GM19455 (cell line): ENCODE measurements at regions not wholly inside any gene's neighbourhood (a gene's known extent, or its start where the extent isn't known, plus 50 kb on each side); places are given as distances from the start of the nearest gene placed in this dataset.

Experiments used
- ATAC-seq: cut with Tn5 transposase; IDR thresholded peaks from one replicate; pipeline ENCODE4 v1.9.1; 2021; ENCODE audit not compliant: unreplicated experiment

DNA sequence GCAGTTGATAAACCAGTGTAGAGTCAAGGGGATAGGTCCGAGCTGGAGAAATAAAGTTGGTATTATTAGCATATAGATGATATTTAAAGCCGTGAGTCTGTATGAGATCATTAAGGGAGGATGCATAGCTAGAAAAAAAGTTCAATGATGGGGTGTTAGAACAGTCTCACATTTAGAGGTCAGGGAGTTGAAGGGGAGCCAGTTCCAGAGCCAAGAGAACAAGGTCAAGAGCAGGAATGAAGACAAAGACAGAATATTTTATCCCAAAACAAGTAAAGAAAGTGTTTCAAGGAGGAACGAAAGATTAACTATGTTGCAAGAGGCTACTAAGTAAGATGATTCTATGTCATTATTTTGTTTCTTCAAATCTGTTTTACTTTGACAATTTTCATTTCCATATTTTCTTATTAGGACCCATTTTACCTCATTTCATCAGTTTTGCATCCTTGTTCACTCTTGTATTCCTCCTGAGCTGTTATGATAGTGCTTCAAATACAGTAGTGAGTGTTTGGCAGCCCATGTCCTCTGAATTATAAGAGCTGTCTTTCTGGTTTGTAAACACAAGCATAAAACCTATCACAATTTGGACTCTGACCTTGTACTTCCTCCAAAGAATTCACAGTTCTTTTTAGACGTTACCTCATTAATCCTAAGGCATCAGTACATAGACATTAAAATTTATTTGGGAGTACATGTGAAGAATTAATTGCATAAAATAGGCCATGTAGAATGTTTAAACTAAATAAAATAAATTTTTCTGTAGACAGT lies 695.7 kb upstream of the NECTIN3 start:
- ATAC-seq = no peak

DNA sequence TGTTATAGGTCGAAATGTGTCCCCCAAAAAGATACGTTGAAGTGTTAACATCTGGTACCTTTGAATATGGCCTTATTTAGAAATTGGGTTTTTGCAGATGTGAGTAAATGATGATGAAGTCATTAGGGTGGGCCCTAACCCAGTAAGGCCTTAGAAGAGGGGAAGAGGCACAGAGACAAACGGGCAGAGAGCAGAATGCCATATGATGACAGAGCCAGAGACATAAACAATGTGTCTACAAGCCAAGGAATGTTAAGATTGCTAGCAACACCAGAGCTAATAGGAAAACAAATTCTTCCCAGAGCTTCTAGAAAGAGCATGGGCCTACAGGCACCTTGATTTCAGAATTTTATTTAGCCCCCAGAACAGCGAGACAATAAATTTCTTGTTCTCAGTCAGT lies 693.1 kb upstream of the NECTIN3 start:
- no peak for ATAC-seq

DNA sequence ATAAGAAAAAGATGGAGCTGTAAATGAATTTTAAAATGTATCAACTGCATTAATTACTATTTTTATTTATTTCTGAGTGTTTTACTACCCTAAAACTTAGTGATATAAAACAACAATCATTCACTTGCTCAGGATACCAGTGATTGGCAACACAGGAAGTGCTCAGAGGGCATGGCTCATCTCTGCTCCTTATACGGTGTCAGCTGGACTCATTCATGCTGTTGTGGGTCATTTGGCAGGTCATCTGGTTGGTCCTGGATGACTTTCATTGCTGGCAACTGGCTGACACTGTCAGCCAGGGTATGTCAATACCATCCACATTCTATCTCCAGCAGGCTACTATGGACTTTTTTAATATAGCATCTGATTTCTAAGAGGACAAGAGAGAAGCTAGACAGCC lies 689.6 kb upstream of the NECTIN3 start:
- no peak for ATAC-seq

GRCh38 chr3:110383356-110383755 lies 688.3 kb upstream of the NECTIN3 start:
- ATAC-seq = no peak

GRCh38 chr3:110384601-110385000 lies 687.0 kb upstream of the NECTIN3 start:
- ATAC-seq = no peak

DNA sequence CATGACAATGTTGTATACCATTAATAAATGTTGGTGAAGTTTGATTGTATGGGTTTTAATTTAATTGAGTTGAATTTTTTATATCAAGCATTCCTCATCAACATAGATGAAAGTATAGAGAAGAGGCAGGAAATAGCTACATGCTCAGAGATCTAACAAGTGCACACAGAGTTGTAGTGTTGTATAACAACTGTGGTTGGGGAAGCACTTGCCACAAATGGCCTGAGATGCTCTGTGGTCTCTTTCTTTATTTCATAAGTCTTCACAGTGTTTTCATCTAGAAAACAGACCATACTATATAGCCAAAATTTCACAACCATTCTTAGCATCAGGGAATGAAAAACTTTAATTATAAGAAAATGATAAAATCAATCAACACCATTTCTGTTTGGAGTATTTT lies 682.6 kb upstream of the NECTIN3 start:
- no peak for ATAC-seq

DNA sequence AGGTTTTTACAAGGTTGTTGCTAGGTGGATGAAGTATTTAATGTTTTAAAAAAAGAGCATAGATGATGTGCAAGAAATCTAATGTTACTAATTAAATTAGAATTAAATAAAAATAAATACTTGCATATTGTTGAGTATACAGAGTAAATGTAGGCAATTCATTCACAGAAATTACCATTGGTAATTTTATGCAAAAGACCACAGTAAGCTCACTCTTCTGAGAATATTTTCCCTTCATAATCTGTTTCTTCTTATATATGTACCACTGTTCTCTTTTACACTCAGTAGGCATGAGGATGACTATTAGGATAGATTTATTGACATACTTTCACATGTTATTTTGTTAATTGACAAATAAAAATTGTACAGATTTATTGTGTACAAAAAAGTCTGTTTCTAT lies 681.2 kb upstream of the NECTIN3 start:
- no peak for ATAC-seq

GRCh38 chr3:110391042-110391441 lies 680.6 kb upstream of the NECTIN3 start:
- no peak for ATAC-seq

DNA sequence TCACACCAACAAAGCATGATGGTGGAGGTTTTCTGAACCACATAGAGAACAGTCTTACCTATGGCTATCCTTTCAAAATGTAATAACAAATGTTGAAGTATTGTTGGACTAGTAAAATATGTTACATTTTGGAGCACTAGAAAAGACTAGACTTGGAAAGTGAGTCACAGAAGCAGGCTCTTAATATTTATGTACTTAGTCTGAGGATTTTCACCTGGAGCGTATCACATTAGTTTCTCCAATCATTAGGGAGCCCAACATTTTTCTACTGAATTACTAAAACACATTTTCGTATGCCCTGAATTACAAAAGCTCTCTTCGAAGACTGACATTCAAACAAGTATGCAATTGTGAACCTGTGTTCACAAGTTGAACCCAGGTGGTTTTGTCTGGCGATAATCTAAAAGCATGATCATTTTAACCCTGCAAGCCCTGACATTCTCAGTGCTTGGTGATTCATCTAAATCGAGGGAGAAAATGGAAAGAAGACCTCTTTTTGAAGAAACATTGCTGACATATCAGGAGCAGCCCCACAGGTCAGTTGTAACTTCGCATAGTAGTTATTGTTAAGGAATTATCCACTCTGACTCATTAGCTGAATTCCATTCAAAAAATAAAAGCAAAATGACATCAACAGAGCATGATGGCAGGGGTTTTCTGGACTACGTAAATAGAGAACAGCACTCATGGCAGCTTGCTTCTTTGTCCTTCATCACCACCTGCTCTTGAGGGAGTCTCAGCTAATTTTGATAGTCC lies 679.8 kb upstream of the NECTIN3 start:
- no peak for ATAC-seq

GRCh38 chr3:110393941-110394340 lies 677.7 kb upstream of the NECTIN3 start:
- ATAC-seq = no peak

DNA sequence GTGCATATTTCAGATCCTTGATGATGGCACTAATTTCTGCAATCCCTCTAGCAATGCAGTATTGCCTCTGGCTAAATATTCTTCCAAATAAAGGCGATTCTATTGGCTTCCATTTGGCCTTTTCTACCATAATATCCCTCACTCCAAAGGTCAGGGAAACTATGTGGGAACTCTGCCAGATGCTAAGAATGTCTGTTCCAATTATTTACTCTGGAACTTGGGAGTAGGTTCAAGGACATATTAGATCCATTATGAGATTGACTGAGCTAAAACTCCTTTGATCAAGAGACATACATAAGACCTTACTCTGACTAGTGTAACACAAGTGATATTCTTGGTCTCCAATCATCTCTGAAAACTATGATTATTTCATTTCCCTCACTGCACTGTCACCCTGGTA lies 674.5 kb upstream of the NECTIN3 start:
- ATAC-seq = no peak

- ATAC-seq = no peak
Measured at GRCh38 chr3:110400315-110400714, 671.3 kb upstream of the NECTIN3 start.

GRCh38 chr3:110405830-110406585 lies 665.6 kb upstream of the NECTIN3 start:
- ATAC-seq = no peak

GRCh38 chr3:110413266-110413665 lies 658.4 kb upstream of the NECTIN3 start:
- ATAC-seq = no peak

DNA sequence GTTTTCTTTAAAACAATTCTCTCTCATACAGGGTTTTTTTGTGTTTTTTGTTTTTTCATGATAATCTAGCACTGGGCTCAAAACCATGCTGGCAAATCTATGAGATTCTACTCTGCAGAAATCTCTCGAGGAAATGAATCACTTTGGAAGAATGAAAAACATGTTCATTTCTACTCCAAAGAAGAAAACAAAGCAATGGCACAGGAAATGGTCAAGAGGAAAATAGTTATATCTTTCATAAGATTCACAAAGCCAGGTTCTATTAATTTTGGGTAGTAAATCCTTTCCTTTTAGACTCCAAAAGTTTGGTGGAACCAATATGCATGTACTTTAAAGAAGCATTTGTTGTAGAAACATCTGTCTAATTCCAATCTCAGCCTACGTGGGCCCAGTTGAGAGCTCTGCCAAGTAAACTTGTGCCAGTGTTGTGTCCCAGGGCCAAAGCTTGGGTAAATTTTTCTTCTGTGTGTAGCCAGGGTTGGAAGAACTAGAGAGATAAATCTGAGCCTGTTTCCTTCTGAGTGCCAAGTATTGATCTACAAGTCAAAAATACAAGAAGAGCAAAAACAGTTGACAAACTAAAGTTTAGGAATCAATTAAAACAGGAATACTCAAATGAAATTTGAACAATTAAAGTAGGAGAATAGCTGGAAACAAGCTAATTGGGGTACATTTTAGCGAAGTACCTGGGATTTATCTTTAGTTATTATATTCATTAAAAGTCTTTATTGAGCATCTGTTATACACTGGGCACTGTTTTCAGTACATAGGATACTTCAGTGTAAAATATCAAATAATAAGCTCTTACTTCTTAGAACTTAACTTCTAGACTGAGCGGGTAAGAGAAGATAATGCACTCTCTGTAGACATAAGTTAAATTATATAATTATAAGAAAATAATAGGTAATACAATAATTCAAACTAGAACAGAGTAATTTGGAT lies 657.5 kb upstream of the NECTIN3 start:
- no peak for ATAC-seq

- no peak for ATAC-seq
Measured at GRCh38 chr3:110414855-110415254, 656.8 kb upstream of the NECTIN3 start.

- no peak for ATAC-seq
Measured at GRCh38 chr3:110419096-110419495, 652.5 kb upstream of the NECTIN3 start.

GRCh38 chr3:110419601-110420000 lies 652.0 kb upstream of the NECTIN3 start:
- ATAC-seq = no peak

DNA sequence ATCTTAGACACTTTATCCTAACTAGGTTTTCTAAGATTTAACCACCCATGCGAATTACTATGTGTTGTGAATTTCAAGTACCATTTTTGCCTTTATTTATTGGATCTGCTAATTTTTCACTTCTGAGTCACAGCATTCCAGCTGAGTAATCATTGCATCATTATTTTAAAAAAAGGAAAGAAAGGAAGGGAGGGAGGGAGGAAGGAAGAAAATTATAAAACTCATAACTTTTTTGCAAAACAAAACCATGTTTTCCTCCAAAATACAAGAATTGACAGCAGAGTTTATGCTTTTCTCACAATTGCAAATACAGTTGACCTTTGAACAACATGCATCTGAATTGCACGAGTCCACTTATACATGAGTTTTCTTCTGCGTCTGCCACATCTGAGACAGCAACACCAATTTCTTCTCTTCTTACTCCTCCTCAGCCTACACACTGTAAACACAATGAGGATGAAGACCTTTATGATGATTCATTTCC lies 651.4 kb upstream of the NECTIN3 start:
- no peak for ATAC-seq

DNA sequence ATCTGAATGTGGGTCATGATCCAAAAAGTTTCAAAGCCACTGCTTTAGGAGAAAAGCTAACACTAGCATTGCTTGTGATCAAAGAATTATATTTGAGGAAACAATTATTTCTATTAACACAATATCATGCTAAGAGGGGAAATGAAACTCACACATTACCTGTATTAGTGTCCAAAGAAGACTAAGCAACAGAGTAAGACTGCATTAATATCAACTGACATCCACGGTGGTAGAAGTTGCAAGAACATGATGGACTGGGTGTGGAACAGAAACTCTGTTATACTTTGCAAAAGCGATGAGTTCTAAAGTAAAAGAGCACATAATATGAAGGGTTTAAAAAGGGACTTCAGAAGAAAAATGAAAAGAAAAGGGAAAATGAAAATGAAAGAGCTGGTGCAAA lies 648.3 kb upstream of the NECTIN3 start:
- no peak for ATAC-seq

GRCh38 chr3:110430146-110430545 lies 641.5 kb upstream of the NECTIN3 start:
- ATAC-seq = no peak
